GM12891 (cell line): ENCODE measurements at regions not wholly inside any gene's neighbourhood (a gene's known extent, or its start where the extent isn't known, plus 50 kb on each side); places are given as distances from the start of the nearest gene placed in this dataset.

Source experiments
- PAX5 ChIP-seq: IDR thresholded peaks from 2 replicates; pipeline ENCODE4 v1.6.1; 2011; ENCODE audit warnings: low read length, moderate library complexity, mild to moderate bottlenecking; ENCODE audit not compliant: insufficient read depth, severe bottlenecking
- POLR2A ChIP-seq: IDR thresholded peaks from 2 replicates; pipeline ENCODE4 v1.6.1; 2011; ENCODE audit warnings: low read depth, low read length, control low read depth
- POLR2AphosphoS5 ChIP-seq: IDR thresholded peaks from 2 replicates; pipeline ENCODE4 v1.6.1; 2011; ENCODE audit warnings: low read depth, low read length, control low read depth
- POU2F2 ChIP-seq: IDR thresholded peaks from 2 replicates; pipeline ENCODE4 v1.6.1; 2011; ENCODE audit warnings: low read depth, mild to moderate bottlenecking, control low read depth, low read length, moderate library complexity
- SPI1 ChIP-seq: IDR thresholded peaks from 2 replicates; pipeline ENCODE4 v1.6.1; 2011; ENCODE audit warnings: low read depth, low read length, control low read depth
- TAF1 ChIP-seq: IDR thresholded peaks from 2 replicates; pipeline ENCODE4 v1.6.1; 2011; ENCODE audit warnings: low read depth, low read length, control low read depth

DNA sequence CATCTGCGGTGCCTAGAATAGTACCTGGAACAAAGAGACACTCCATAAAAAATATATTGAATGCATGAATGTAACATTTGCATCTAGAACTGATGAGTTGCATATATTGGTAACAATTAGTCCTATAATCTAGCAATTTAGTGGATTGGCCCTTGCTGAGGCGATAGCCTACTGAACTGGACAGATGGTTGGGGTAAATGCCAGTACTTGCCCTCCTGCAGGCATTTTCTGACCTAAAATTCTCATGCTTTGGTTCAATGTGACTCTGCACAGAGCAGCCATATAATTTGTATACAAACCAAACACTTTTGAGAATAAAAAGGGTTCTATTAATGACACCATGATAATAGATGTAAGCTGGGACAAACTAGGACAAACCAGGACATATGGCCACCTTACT is 313.6 kb downstream of the OLFM3 start:
- no peak for TF ChIP-seq POLR2A
- no peak for TF ChIP-seq POLR2AphosphoS5
- TF ChIP-seq TAF1: no peak
- TF ChIP-seq SPI1: no peak
- TF ChIP-seq POU2F2: no peak
- no peak for TF ChIP-seq PAX5
